ENCODE measurements at regions not wholly inside any gene's neighbourhood (a gene's known extent, or its start where the extent isn't known, plus 50 kb on each side); places are given as distances from the start of the nearest gene placed in this dataset.

DNA sequence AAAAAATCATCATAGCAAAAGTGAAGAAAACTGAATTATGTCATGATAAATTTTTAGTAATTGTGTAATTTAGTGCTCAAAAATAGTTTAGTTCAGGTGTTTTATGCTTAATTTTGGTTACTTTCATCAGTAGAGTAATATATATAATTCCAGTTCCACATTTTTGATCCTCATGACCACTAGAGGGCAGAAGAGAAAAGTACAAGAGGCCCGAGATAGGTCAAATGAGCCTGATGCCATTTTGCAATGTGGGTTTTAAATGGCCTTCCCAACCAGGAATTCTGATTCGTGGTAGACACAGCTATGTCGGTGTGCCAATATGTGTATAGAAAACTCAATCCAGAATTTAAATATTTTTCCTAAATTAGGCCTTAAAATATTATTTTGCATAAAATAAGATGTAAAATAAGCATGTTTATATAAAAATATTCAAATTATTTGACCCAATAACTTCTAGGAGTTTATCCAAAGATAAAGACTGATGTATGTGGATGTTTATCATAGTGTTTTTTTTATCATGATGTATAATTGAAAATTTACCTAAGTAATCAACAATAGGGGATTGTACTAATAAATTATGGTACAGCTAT lies 159.7 kb upstream of the RPS6KA2 start:
- peak; percentile 50 to 69 (median 65) for TF ChIP-seq CTCF (IDR thresholded peaks at IDR 0.05)
- TF ChIP-seq POLR2AphosphoS5 (IDR thresholded peaks at IDR 0.05): no peak

Measured in upper lobe of left lung (tissue), 4 donors.